ENCODE measurements at regions not wholly inside any gene's neighbourhood (a gene's known extent, or its start where the extent isn't known, plus 50 kb on each side); places are given as distances from the start of the nearest gene placed in this dataset.

- FAIRE-seq (no peak), DNase-seq (ENCODE audit: insufficient read length, low spot score) (no peak)
- TF ChIP-seq, protein P1, sequence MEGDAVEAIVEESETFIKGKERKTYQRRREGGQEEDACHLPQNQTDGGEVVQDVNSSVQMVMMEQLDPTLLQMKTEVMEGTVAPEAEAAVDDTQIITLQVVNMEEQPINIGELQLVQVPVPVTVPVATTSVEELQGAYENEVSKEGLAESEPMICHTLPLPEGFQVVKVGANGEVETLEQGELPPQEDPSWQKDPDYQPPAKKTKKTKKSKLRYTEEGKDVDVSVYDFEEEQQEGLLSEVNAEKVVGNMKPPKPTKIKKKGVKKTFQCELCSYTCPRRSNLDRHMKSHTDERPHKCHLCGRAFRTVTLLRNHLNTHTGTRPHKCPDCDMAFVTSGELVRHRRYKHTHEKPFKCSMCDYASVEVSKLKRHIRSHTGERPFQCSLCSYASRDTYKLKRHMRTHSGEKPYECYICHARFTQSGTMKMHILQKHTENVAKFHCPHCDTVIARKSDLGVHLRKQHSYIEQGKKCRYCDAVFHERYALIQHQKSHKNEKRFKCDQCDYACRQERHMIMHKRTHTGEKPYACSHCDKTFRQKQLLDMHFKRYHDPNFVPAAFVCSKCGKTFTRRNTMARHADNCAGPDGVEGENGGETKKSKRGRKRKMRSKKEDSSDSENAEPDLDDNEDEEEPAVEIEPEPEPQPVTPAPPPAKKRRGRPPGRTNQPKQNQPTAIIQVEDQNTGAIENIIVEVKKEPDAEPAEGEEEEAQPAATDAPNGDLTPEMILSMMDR (IDR thresholded peaks at IDR 0.05; ENCODE audit: insufficient read depth, missing control alignments): no peak
These were observed 245.8 kb downstream of the ETS1 start for GRCh38 chr11:128341280-128342248.

DNA sequence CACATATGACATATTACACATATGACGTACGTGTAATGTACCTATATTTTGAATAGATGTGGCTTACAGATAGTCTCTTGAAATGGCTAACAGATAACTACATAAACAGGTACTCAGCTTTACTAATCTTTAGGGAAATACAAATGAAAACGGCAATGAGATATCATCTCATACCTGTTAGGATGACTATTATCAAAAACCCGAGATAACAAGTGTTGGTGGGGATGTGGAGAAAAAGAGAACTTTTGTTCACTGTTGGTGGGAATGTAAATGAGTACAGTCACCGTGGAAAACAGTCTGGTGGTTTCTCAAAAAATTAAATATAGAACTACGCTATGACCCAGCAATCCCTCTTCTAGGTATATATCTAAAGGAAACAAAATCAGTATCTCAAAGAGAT, 247.6 kb downstream of the ETS1 start:
- DNase-seq (ENCODE audit: insufficient read length, low spot score) (no peak), FAIRE-seq (no peak)
- TF ChIP-seq, protein P1 (IDR thresholded peaks at IDR 0.05; ENCODE audit: insufficient read depth, missing control alignments): no peak

DNA sequence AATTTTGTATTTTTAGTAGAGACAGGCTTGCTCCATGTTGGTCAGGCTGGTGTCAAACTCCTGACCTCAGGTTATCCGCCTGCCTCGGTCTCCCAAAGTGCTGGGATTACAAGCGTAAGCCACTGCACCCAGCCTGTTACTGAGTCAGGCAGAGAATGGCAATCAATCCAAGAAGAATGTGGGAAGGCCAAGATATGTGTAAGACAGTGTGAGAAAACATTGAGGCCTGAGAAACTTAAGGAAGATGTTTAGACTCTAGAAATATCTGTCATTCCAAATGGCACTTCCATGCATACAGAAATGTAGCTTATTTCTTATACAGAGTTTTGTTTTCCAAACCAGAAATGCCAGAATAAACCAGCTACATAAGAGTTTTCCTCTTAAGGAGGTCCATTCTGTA, 248.5 kb downstream of the ETS1 start:
- TF ChIP-seq, protein P1 (IDR thresholded peaks at IDR 0.05; ENCODE audit: insufficient read depth, missing control alignments): no peak
- DNase-seq (ENCODE audit: insufficient read length, low spot score) (no peak), FAIRE-seq (no peak)

GRCh38 chr11:128336203-128336602, 251.2 kb downstream of the ETS1 start:
- FAIRE-seq (no peak), DNase-seq (ENCODE audit: insufficient read length, low spot score) (no peak)
- TF ChIP-seq, protein P1 (IDR thresholded peaks at IDR 0.05; ENCODE audit: insufficient read depth, missing control alignments): no peak

DNA sequence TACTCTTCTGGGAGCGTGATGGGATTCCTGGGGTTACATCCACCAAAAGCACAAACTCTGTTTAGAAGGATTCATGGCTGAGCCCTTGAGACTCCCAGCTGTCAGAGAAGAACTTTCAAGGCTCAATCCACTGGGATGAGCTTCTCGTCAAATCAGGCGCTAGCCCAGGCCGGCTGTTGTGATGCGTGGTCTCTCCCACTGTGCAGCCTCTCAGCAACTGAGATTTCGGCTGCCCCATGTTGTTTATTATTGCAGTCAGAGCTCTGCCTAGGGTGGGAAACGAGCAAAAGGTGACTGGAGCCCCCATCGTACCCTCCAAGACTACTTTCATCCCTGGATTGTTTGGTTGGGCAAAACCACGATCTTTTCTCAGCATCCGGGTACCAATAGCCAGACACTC, 251.6 kb downstream of the ETS1 start:
- DNase-seq (ENCODE audit: insufficient read length, low spot score) (no peak), FAIRE-seq (no peak)
- TF ChIP-seq, protein P1 (IDR thresholded peaks at IDR 0.05; ENCODE audit: insufficient read depth, missing control alignments): no peak

GRCh38 chr11:128334311-128335044, 252.9 kb downstream of the ETS1 start:
- FAIRE-seq (no peak), DNase-seq (ENCODE audit: insufficient read length, low spot score) (no peak)
- TF ChIP-seq, protein P1 (IDR thresholded peaks at IDR 0.05; ENCODE audit: insufficient read depth, missing control alignments): no peak
